ENCODE measurements at regions not wholly inside any gene's neighbourhood (a gene's known extent, or its start where the extent isn't known, plus 50 kb on each side); places are given as distances from the start of the nearest gene placed in this dataset.
"Not testable (repeated sequence)": the region's sequence is repeated elsewhere in the genome, so short reads cannot be mapped to it uniquely, and the experiment has no call there.

DNA sequence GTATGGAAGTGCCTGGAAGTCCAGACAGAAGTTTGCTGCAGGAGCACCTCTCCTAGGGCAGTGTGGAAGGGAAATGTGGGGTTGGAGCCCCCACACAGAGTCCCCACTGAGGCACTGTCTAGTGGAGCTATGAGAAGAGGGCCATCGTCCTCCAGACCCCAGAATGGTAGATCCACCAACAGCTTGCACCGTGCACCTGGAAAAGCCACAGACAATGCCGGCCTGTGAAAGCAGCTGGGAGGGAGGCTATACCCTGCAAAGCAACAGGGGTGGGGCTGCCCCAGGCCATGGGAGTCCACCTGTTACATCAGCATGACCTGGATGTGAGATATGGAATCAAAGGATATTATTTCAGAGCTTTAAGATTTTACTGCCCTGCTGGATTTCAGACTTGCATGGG lies 551.4 kb downstream of the PPP4R3C start:
- TF ChIP-seq, protein P1, sequence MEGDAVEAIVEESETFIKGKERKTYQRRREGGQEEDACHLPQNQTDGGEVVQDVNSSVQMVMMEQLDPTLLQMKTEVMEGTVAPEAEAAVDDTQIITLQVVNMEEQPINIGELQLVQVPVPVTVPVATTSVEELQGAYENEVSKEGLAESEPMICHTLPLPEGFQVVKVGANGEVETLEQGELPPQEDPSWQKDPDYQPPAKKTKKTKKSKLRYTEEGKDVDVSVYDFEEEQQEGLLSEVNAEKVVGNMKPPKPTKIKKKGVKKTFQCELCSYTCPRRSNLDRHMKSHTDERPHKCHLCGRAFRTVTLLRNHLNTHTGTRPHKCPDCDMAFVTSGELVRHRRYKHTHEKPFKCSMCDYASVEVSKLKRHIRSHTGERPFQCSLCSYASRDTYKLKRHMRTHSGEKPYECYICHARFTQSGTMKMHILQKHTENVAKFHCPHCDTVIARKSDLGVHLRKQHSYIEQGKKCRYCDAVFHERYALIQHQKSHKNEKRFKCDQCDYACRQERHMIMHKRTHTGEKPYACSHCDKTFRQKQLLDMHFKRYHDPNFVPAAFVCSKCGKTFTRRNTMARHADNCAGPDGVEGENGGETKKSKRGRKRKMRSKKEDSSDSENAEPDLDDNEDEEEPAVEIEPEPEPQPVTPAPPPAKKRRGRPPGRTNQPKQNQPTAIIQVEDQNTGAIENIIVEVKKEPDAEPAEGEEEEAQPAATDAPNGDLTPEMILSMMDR (IDR thresholded peaks at IDR 0.05): not testable (repeated sequence)
- TF ChIP-seq POLR2A (IDR thresholded peaks at IDR 0.05): not testable (repeated sequence)
